GM12873 (cell line): ENCODE measurements at regions not wholly inside any gene's neighbourhood (a gene's known extent, or its start where the extent isn't known, plus 50 kb on each side); places are given as distances from the start of the nearest gene placed in this dataset.

Experiments used
- CTCF ChIP-seq: IDR thresholded peaks from 2 replicates; pipeline ENCODE4 v1.5.1; 2012; ENCODE audit warnings: low read depth, mild to moderate bottlenecking, moderate library complexity, low read length, control low read depth; ENCODE audit not compliant: insufficient read depth; ENCODE audit errors: missing control alignments

- TF ChIP-seq CTCF, result no peak
Observed at GRCh38 chr1:30041741-30042437, 681.5 kb downstream of the MATN1 start.

- no peak for TF ChIP-seq CTCF
Observed at GRCh38 chr1:30040081-30041019, 683.0 kb downstream of the MATN1 start.

DNA sequence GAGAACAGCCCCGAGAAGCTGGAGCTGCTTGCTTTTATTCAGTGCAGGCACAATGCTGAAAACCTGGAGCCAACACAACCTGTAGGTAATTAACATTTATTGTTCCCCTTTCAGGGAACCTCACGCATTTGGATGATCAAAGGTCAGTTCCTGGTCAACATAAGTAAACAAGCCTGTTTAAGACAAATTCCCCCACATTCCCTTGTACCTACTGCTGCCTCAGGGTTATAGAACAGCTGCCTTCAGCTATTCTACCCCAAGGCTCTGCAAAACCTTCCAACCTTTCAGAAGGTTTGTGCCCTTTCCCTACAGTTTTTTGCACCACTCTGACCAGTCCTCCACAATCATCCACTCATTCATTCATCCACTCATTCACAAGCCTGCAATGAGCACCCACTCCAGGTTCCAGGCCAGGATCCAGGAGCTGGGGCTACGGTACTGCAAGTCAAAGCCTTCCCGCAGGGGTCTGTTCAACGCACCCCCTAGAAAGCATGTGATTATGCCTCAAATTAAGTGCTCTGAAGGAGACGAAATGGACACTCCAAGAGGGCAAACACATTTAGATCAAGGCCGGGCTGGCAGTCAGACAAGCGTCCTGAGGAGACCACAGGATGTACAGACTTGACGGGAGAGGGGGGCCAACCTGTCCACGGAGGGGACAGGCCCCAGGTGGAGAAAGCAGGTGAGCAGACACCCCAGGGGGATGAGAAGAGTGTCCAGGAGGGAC, 683.9 kb downstream of the MATN1 start:
- TF ChIP-seq CTCF, result no peak

- no peak for TF ChIP-seq CTCF
Observed at GRCh38 chr1:30038134-30039025, 685.0 kb downstream of the MATN1 start.

- no peak for TF ChIP-seq CTCF
Observed at GRCh38 chr1:30037251-30038118, 685.9 kb downstream of the MATN1 start.

GRCh38 chr1:30036666-30037065, 686.7 kb downstream of the MATN1 start:
- no peak for TF ChIP-seq CTCF
